ENCODE measurements at regions not wholly inside any gene's neighbourhood (a gene's known extent, or its start where the extent isn't known, plus 50 kb on each side); places are given as distances from the start of the nearest gene placed in this dataset.

- TF ChIP-seq CTCF (IDR thresholded peaks at IDR 0.05) (no peak), ZFX (IDR thresholded peaks at IDR 0.05; ENCODE audit: borderline replicate concordance) (no peak)
Measured at GRCh38 chr5:38724301-38725030, 121.3 kb upstream of the OSMR start.
